H1 (cell line): ENCODE measurements at regions not wholly inside any gene's neighbourhood (a gene's known extent, or its start where the extent isn't known, plus 50 kb on each side); places are given as distances from the start of the nearest gene placed in this dataset.

Experiments used
- JUND ChIP-seq: IDR thresholded peaks from 2 replicates; pipeline ENCODE4 v1.6.1; 2011; ENCODE audit warnings: mild to moderate bottlenecking, improper control_type of control experiment, low read length
- NRF1 ChIP-seq: IDR thresholded peaks from 2 replicates; pipeline ENCODE4 v1.6.1; 2011; ENCODE audit warnings: mild to moderate bottlenecking, low read depth, low read length, improper control_type of control experiment
- POLR2A ChIP-seq, 2 experiments: IDR thresholded peaks; 1 replicate in 1 of 2; 2 replicates in 1 of 2; pipeline ENCODE4 v1.6.1; 2011; ENCODE audit warnings: low read depth in 2 of 2, low read length in 2 of 2, mild to moderate bottlenecking in 2 of 2; ENCODE audit errors: control extremely low read depth in 1 of 2
- POLR2AphosphoS5 ChIP-seq: IDR thresholded peaks from 2 replicates; pipeline ENCODE4 v1.6.1; 2011; ENCODE audit warnings: low read depth, low read length

DNA sequence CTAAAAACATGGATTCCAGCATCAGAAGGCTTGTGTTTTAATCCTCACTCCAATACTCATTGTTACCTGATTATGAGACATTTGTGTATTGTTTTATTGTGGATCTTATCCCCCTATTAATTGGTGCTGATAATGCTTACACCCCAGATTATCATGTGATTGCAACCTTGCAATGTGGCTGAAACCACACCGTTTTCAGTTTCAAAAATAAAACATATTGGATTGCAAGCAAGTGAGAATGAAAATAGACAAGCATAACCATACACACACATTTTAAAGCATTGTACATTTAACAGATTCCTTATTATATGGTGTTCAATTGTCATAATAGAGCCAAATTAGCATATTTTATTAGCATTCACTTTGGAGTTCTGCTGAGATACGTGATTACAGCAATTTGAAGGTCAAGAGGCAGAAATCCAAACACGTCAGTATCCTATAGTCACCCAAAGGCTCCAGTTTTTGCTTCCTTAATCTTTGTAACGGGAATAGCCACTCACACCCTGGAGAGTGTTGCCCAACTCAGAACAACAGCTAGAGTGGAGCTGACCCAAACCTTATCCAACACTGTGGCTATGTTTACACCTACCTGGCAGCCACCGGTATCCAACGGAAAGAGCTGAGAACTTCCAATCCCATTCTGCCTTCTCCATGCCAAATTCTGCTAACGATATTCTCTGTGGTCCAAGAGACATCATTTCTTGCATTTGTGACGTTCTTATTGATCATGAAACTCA is 317.1 kb upstream of the KLF6 start:
- TF ChIP-seq NRF1 (no peak), POLR2AphosphoS5 (no peak), POLR2A (IDR thresholded peaks at IDR 0.05; ENCODE audit: control extremely low read depth in 1 of 2, low read depth in 2 of 2, low read length in 2 of 2) (no peak), JUND (no peak)
